Fibroblast of villous mesenchyme (primary cell): ENCODE measurements at regions not wholly inside any gene's neighbourhood (a gene's known extent, or its start where the extent isn't known, plus 50 kb on each side); places are given as distances from the start of the nearest gene placed in this dataset.

Experiments used
- DNase-seq: peaks from one replicate; pipeline ENCODE4 v3.0.0-alpha.2; 2010; ENCODE audit warnings: low read depth
- H3K4me3 ChIP-seq: 2 replicates; pipeline ENCODE4 v1.5.1; 2011; ENCODE audit warnings: low read depth, mild to moderate bottlenecking, low read length
- TF ChIP-seq, protein P1 (sequence below): IDR thresholded peaks from 2 replicates; pipeline ENCODE4 v1.5.1; 2012; ENCODE audit warnings: low read depth, mild to moderate bottlenecking, low read length; ENCODE audit not compliant: insufficient read depth

- no peak overlapping the region for H3K4me3 ChIP-seq
- TF ChIP-seq, protein P1, sequence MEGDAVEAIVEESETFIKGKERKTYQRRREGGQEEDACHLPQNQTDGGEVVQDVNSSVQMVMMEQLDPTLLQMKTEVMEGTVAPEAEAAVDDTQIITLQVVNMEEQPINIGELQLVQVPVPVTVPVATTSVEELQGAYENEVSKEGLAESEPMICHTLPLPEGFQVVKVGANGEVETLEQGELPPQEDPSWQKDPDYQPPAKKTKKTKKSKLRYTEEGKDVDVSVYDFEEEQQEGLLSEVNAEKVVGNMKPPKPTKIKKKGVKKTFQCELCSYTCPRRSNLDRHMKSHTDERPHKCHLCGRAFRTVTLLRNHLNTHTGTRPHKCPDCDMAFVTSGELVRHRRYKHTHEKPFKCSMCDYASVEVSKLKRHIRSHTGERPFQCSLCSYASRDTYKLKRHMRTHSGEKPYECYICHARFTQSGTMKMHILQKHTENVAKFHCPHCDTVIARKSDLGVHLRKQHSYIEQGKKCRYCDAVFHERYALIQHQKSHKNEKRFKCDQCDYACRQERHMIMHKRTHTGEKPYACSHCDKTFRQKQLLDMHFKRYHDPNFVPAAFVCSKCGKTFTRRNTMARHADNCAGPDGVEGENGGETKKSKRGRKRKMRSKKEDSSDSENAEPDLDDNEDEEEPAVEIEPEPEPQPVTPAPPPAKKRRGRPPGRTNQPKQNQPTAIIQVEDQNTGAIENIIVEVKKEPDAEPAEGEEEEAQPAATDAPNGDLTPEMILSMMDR, result no peak
- DNase-seq, result no peak
Measured at GRCh38 chr19:33900817-33901216, 104.1 kb downstream of the KCTD15 start.

GRCh38 chr19:33902395-33902794 lies 105.7 kb downstream of the KCTD15 start:
- TF ChIP-seq, protein P1, result no peak
- no peak overlapping the region for H3K4me3 ChIP-seq
- no peak for DNase-seq

DNA sequence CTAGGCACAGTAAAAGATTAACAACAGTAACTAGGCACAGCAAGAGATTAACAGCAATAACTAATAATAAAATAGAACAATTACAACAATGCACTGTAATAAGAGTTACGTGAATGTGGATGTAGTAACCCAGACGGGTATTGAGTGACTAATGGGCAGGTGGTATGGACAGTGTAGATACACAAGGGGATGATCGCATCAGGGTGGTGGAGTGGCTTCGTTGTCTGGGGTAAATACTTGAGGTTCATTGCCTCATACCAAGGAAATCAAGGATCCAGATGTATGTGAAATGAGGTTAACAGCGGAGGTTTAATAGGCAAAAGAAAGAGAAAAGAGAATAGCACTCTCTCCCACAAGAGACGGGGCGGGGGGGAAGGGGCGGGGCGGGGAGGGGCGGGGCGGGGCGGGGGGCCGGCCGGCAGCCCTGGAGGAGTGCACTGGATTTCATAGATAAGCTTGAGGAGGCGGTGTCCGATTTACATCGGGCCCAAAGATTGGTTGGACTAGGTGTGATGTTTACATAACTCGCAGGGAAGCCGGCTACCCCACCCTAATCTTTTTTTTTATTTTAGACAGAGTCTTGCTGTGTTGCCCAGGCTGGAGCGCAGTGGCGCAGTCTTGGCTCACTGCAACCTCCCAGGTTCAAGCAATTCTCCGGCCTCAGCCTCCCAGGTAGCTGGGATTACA lies 106.3 kb downstream of the KCTD15 start:
- TF ChIP-seq, protein P1, result no peak
- DNase-seq, result no peak
- no peak overlapping the region for H3K4me3 ChIP-seq

- no peak for DNase-seq
- H3K4me3 ChIP-seq, result no peak overlapping the region
- TF ChIP-seq, protein P1, result no peak
Measured at GRCh38 chr19:33903489-33903850, 106.8 kb downstream of the KCTD15 start.

DNA sequence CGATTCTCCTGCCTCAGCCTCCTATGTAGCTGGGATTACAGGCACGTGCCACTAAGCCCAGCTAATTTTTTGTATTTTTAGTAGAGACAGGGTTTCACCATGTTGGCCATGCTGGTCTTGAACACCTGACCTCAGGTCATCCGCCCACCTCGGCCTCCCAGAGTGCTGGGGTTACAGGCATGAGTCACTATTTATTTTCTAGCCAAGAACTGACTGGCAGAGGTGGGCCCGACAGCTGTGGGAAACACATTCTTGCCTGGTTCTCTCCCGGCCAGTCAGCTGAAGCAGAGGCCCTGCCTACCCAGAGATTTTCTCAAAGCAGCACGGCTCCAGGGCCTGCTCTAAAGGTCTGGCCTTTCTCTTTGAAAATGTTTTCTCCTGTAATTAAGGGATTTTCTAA lies 108.0 kb downstream of the KCTD15 start:
- TF ChIP-seq, protein P1, result no peak
- no peak for DNase-seq
- H3K4me3 ChIP-seq, result no peak overlapping the region

GRCh38 chr19:33905473-33905936 lies 108.8 kb downstream of the KCTD15 start:
- TF ChIP-seq, protein P1, result no peak
- no peak for DNase-seq
- H3K4me3 ChIP-seq, result peak overlapping the region; percentile 44

DNA sequence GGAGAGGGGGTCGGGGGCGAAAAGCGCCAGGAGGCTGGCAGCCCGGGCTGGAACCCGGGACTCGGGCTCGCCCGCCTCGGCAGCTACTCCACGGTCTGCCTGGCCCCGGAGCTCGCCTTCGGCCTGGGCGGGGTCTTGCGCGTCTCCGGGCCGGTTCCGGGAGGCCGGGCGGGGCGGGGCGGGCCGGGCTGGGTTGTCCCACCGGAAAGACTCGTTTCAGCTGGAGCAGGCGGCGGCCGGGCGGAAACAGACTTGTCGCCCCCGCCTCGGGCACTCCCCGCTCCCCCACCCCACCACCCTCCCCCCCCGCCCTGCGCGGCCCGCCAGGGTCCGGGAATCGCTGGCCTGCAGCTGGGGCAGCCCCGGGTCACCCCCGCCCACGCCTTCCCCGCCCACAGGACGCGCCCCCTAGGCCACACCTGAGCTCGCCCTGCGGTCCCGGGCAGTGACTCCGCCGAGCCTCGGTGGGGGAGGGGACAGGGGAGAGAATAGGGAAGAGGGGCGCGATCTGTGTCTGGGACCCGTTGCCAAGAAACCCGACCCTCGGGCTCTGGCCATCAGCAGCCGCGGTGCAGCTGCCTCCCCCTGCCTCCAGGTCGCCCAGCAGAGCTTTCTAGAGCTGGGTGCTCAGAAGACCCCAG lies 109.4 kb downstream of the KCTD15 start:
- H3K4me3 ChIP-seq, result peak overlapping the region; percentile 44
- no peak for DNase-seq
- TF ChIP-seq, protein P1, result no peak
